Astrocyte (in vitro differentiated cells and primary cell): ENCODE measurements at regions not wholly inside any gene's neighbourhood (a gene's known extent, or its start where the extent isn't known, plus 50 kb on each side); places are given as distances from the start of the nearest gene placed in this dataset.

Experiments
- DNase-seq: peaks from one replicate; pipeline ENCODE4 v3.0.0-alpha.2; 2010; ENCODE audit warnings: low read depth
- FAIRE-seq: peaks from 2 replicates; lab custom pipeline; 2011; peaks lifted over from hg19 to GRCh38; lab: Jason Lieb, UNC
- H2AFZ ChIP-seq: 2 replicates; pipeline ENCODE4 v1.6.0; 2012; ENCODE audit warnings: low read depth, low read length, inconsistent platforms
- H3K27ac ChIP-seq: 2 replicates; pipeline ENCODE4 v1.5.1; 2011; ENCODE audit warnings: low read depth, low read length, inconsistent platforms
- H3K27me3 ChIP-seq: 2 replicates; pipeline ENCODE4 v1.6.0; 2011; ENCODE audit warnings: low read length, inconsistent platforms; ENCODE audit not compliant: insufficient read depth
- H3K36me3 ChIP-seq: 2 replicates; pipeline ENCODE4 v1.5.1; 2011; ENCODE audit warnings: low read length, inconsistent platforms; ENCODE audit not compliant: insufficient read depth
- H3K4me1 ChIP-seq: 2 replicates; pipeline ENCODE4 v1.5.1; 2011; ENCODE audit warnings: low read length, inconsistent platforms; ENCODE audit not compliant: insufficient read depth
- H3K4me2 ChIP-seq: 2 replicates; pipeline ENCODE4 v1.6.0; 2012; ENCODE audit warnings: low read length, inconsistent platforms
- H3K4me3 ChIP-seq: 2 replicates; pipeline ENCODE4 v1.5.1; 2011; ENCODE audit warnings: low read depth, mild to moderate bottlenecking, low read length, inconsistent platforms; ENCODE audit not compliant: insufficient read depth
- H3K79me2 ChIP-seq: 2 replicates; pipeline ENCODE4 v1.6.0; 2012; ENCODE audit warnings: mild to moderate bottlenecking, low read length, inconsistent platforms; ENCODE audit not compliant: insufficient read depth
- H3K9ac ChIP-seq: 2 replicates; pipeline ENCODE4 v1.6.0; 2012; ENCODE audit warnings: mild to moderate bottlenecking, low read length, inconsistent platforms
- H3K9me3 ChIP-seq: 2 replicates; pipeline ENCODE4 v1.5.1; 2012; ENCODE audit warnings: low read depth, mild to moderate bottlenecking, low read length, inconsistent platforms; ENCODE audit not compliant: insufficient read depth
- H4K20me1 ChIP-seq: 2 replicates; pipeline ENCODE4 v1.6.0; 2012; ENCODE audit warnings: low read length, inconsistent platforms; ENCODE audit not compliant: insufficient read depth
- H3K27ac Mint-ChIP-seq: one replicate; pipeline ENCODE4 v1.8.0; 2021; ENCODE audit warnings: mild to moderate bottlenecking, mixed read lengths; ENCODE audit not compliant: unreplicated experiment
- H3K27me3 Mint-ChIP-seq: one replicate; pipeline ENCODE4 v1.8.0; 2021; ENCODE audit warnings: low read depth, mixed read lengths; ENCODE audit not compliant: unreplicated experiment
- H3K36me3 Mint-ChIP-seq: one replicate; pipeline ENCODE4 v1.8.0; 2021; ENCODE audit warnings: low read depth, mixed read lengths; ENCODE audit not compliant: unreplicated experiment
- H3K4me1 Mint-ChIP-seq: one replicate; pipeline ENCODE4 v1.8.0; 2021; ENCODE audit warnings: low read depth, mixed read lengths; ENCODE audit not compliant: unreplicated experiment
- H3K4me3 Mint-ChIP-seq: one replicate; pipeline ENCODE4 v1.8.0; 2021; ENCODE audit warnings: mild to moderate bottlenecking, moderate library complexity, mixed read lengths; ENCODE audit not compliant: unreplicated experiment
- H3K9me3 Mint-ChIP-seq: one replicate; pipeline ENCODE4 v1.8.0; 2021; ENCODE audit warnings: mild to moderate bottlenecking, mixed read lengths; ENCODE audit not compliant: unreplicated experiment
- EZH2 ChIP-seq: IDR thresholded peaks from 2 replicates; pipeline ENCODE4 v1.6.1; 2012; ENCODE audit warnings: mild to moderate bottlenecking, low read length, inconsistent platforms; ENCODE audit not compliant: insufficient read depth
- TF ChIP-seq, protein P1 (sequence below): IDR thresholded peaks from 2 replicates; pipeline ENCODE4 v1.5.1; 2011; ENCODE audit warnings: low read depth, mild to moderate bottlenecking, inconsistent platforms, low read length, moderate library complexity; ENCODE audit not compliant: insufficient read depth

DNA sequence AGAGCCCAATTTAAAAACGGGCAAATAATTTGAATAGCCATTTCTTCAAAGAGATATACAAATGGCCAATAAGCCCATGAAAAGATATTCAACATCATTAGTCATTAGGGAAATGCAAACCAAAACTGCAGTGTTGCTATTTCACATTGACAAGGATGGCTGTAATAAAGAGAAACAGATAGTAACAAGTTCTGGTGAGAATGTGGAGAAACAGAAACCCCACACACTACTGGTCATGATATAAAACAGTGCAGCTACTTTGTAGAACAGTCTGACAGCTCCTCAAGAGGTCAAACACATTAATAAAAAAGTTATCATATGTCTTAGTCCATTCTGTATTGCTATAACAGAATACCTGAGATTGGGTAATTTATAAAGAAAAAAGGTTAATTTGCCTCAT is 237.0 kb upstream of the GRAMD2B start:
- H2AFZ ChIP-seq: no peak overlapping the region
- H3K4me3 Mint-ChIP-seq: no peak overlapping the region
- H3K4me3 ChIP-seq: no peak overlapping the region
- H3K27me3 ChIP-seq: no peaks in the 10 kb centered on the region
- no peak overlapping the region for H3K27ac Mint-ChIP-seq
- no peak overlapping the region for H3K4me2 ChIP-seq
- peaks cover 2% of the 10 kb centered on the region for H3K9me3 Mint-ChIP-seq
- peaks cover 5% of the 10 kb centered on the region for H3K4me1 Mint-ChIP-seq
- no peaks in the 10 kb centered on the region for H3K4me1 ChIP-seq
- no peak overlapping the region for H3K27ac ChIP-seq
- H3K27me3 Mint-ChIP-seq: no peaks in the 10 kb centered on the region
- H3K9me3 ChIP-seq: no peaks in the 10 kb centered on the region
- TF ChIP-seq, protein P1, sequence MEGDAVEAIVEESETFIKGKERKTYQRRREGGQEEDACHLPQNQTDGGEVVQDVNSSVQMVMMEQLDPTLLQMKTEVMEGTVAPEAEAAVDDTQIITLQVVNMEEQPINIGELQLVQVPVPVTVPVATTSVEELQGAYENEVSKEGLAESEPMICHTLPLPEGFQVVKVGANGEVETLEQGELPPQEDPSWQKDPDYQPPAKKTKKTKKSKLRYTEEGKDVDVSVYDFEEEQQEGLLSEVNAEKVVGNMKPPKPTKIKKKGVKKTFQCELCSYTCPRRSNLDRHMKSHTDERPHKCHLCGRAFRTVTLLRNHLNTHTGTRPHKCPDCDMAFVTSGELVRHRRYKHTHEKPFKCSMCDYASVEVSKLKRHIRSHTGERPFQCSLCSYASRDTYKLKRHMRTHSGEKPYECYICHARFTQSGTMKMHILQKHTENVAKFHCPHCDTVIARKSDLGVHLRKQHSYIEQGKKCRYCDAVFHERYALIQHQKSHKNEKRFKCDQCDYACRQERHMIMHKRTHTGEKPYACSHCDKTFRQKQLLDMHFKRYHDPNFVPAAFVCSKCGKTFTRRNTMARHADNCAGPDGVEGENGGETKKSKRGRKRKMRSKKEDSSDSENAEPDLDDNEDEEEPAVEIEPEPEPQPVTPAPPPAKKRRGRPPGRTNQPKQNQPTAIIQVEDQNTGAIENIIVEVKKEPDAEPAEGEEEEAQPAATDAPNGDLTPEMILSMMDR: no peak
- TF ChIP-seq EZH2: no peak
- no peak for FAIRE-seq
- H3K79me2 ChIP-seq: no peaks in the 10 kb centered on the region
- no peaks in the 10 kb centered on the region for H4K20me1 ChIP-seq
- no peaks in the 10 kb centered on the region for H3K36me3 Mint-ChIP-seq
- H3K9ac ChIP-seq: no peak overlapping the region
- no peak for DNase-seq
- no peaks in the 10 kb centered on the region for H3K36me3 ChIP-seq

DNA sequence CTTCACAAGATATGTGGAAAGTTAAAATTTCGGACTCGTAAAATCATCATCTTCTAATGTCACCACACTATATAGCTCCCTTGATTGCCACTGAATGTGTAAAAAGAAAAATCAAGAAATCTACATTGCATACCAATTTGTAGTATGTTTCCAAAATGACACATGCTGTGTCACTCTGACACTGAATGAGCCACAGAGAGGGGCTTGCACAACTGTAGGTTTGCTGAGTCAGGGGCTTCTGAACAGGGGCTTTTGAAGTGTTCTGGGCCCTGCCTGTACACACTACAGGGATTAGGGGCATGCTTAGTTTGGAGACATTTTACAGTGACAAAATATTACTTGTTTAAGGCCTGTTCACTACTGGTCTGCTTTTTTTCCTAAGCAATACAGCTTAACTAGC is 234.4 kb upstream of the GRAMD2B start:
- H3K4me3 ChIP-seq: no peak overlapping the region
- no peak for TF ChIP-seq EZH2
- TF ChIP-seq, protein P1: no peak
- Mint-ChIP-seq H3K4me1 (peaks cover 20% of the 10 kb centered on the region), H3K9me3 (no peaks in the 10 kb centered on the region), H3K4me3 (no peak overlapping the region), H3K27ac (no peak overlapping the region), H3K27me3 (no peaks in the 10 kb centered on the region), H3K36me3 (no peaks in the 10 kb centered on the region)
- H3K27me3 ChIP-seq: no peaks in the 10 kb centered on the region
- no peaks in the 10 kb centered on the region for H4K20me1 ChIP-seq
- H3K4me1 ChIP-seq: no peaks in the 10 kb centered on the region
- H2AFZ ChIP-seq: no peak overlapping the region
- DNase-seq (no peak), FAIRE-seq (no peak)
- H3K27ac ChIP-seq: no peak overlapping the region
- H3K79me2 ChIP-seq: no peaks in the 10 kb centered on the region
- H3K9ac ChIP-seq: no peak overlapping the region
- no peak overlapping the region for H3K4me2 ChIP-seq
- no peaks in the 10 kb centered on the region for H3K9me3 ChIP-seq
- H3K36me3 ChIP-seq: no peaks in the 10 kb centered on the region

DNA sequence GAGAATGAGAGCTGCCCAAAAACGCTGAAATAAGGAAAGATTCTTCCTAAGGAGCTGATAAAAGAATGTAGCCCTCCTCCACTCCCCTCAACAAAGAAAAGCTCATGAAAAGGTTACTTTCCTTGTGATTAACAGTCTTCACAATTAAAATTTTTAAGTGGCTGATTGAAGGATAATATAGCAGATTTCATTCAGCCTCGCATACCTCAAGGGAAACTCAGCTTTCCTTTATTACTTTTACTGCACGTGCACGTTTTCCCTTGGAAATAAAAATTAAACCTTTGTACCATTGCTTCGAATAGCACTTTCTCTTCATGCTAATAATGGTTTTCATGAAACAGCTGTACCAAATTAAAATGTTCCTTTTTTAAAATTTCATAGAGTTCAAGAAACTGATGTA is 234.0 kb upstream of the GRAMD2B start:
- no peaks in the 10 kb centered on the region for H3K36me3 Mint-ChIP-seq
- TF ChIP-seq EZH2: no peak
- TF ChIP-seq, protein P1: no peak
- no peaks in the 10 kb centered on the region for H4K20me1 ChIP-seq
- H3K79me2 ChIP-seq: no peaks in the 10 kb centered on the region
- H3K4me1 ChIP-seq: no peaks in the 10 kb centered on the region
- no peak overlapping the region for H3K4me2 ChIP-seq
- no peaks in the 10 kb centered on the region for H3K9me3 Mint-ChIP-seq
- no peaks in the 10 kb centered on the region for H3K27me3 ChIP-seq
- H3K4me1 Mint-ChIP-seq: peaks cover 20% of the 10 kb centered on the region
- no peak overlapping the region for H3K27ac ChIP-seq
- no peak overlapping the region for H3K9ac ChIP-seq
- H3K27ac Mint-ChIP-seq: no peak overlapping the region
- H2AFZ ChIP-seq: no peak overlapping the region
- no peak overlapping the region for H3K4me3 ChIP-seq
- H3K9me3 ChIP-seq: no peaks in the 10 kb centered on the region
- FAIRE-seq (no peak), DNase-seq (no peak)
- H3K27me3 Mint-ChIP-seq: no peaks in the 10 kb centered on the region
- H3K4me3 Mint-ChIP-seq: no peak overlapping the region
- no peaks in the 10 kb centered on the region for H3K36me3 ChIP-seq
